ENCODE measurements at regions not wholly inside any gene's neighbourhood (a gene's known extent, or its start where the extent isn't known, plus 50 kb on each side); places are given as distances from the start of the nearest gene placed in this dataset.

- Histone ChIP-seq H3K4me1 (replicated peaks) (no peaks in the 10 kb centered on the region), H3K9me3 (no peaks in the 10 kb centered on the region), H3K4me3 (no peak overlapping the region), H3K36me3 (no peaks in the 10 kb centered on the region), H3K27me3 (replicated peaks; ENCODE audit: insufficient read depth) (no peaks in the 10 kb centered on the region), H3K27ac (no peak overlapping the region)
- 83% methylated on average over 9 of the region's 9 CpGs for WGBS
- intact Hi-C loops (cut with DNase I) = no loop called here
- no peak for DNase-seq (ENCODE audit: low spot score)
- TF ChIP-seq POLR2A (IDR thresholded peaks at IDR 0.05) (no peak), POLR2AphosphoS5 (IDR thresholded peaks at IDR 0.05) (no peak)
- TF ChIP-seq, protein P1, sequence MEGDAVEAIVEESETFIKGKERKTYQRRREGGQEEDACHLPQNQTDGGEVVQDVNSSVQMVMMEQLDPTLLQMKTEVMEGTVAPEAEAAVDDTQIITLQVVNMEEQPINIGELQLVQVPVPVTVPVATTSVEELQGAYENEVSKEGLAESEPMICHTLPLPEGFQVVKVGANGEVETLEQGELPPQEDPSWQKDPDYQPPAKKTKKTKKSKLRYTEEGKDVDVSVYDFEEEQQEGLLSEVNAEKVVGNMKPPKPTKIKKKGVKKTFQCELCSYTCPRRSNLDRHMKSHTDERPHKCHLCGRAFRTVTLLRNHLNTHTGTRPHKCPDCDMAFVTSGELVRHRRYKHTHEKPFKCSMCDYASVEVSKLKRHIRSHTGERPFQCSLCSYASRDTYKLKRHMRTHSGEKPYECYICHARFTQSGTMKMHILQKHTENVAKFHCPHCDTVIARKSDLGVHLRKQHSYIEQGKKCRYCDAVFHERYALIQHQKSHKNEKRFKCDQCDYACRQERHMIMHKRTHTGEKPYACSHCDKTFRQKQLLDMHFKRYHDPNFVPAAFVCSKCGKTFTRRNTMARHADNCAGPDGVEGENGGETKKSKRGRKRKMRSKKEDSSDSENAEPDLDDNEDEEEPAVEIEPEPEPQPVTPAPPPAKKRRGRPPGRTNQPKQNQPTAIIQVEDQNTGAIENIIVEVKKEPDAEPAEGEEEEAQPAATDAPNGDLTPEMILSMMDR (IDR thresholded peaks at IDR 0.05) = peak in 3 of 4 experiments; percentile 53 to 79 (median 55)
Measured at GRCh38 chr20:12012241-12013222, 94.8 kb downstream of the BTBD3 start.

DNA sequence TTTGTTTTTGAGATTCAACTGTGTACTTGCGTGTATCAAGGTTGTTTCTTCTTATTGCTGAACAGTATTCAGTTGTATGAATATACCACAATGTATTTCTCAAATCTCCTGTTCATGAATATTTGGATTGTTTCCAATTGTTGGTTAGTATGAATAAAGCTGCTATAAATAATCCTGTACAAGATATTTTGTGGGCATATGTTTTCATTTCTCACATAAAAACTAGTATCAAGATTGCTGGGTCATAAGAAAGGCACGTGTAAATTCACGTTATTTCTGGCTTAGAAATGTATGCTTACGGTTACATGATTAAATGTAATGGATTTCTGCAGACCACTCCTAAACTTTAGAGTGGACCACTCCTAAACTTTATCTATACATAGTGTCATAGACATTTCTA lies 96.6 kb downstream of the BTBD3 start:
- TF ChIP-seq POLR2A (IDR thresholded peaks at IDR 0.05) (no peak), POLR2AphosphoS5 (IDR thresholded peaks at IDR 0.05) (no peak)
- TF ChIP-seq, protein P1 (IDR thresholded peaks at IDR 0.05) = no peak
- no peak for DNase-seq (ENCODE audit: low spot score)
- intact Hi-C loops (cut with DNase I) = no loop called here
- H3K9me3 ChIP-seq = no peaks in the 10 kb centered on the region
- H3K27me3 ChIP-seq (replicated peaks; ENCODE audit: insufficient read depth) = no peaks in the 10 kb centered on the region
- H3K36me3 ChIP-seq = no peaks in the 10 kb centered on the region
- no peak overlapping the region for H3K27ac ChIP-seq
- no peak overlapping the region for H3K4me3 ChIP-seq
- no peaks in the 10 kb centered on the region for H3K4me1 ChIP-seq (replicated peaks)
- WGBS = 86% methylated on average over 4 of the region's 4 CpGs

GRCh38 chr20:12014736-12015135 lies 97.0 kb downstream of the BTBD3 start:
- H3K4me1 ChIP-seq (replicated peaks) = no peaks in the 10 kb centered on the region
- DNase-seq (ENCODE audit: low spot score) = no peak
- no peaks in the 10 kb centered on the region for H3K27me3 ChIP-seq (replicated peaks; ENCODE audit: insufficient read depth)
- WGBS = 100% methylated on average over 1 of the region's 1 CpG
- no peaks in the 10 kb centered on the region for H3K36me3 ChIP-seq
- intact Hi-C loops (cut with DNase I) = no loop called here
- H3K9me3 ChIP-seq = no peaks in the 10 kb centered on the region
- H3K27ac ChIP-seq = no peak overlapping the region
- H3K4me3 ChIP-seq = no peak overlapping the region
- TF ChIP-seq POLR2AphosphoS5 (IDR thresholded peaks at IDR 0.05) (no peak), POLR2A (IDR thresholded peaks at IDR 0.05) (no peak)
- TF ChIP-seq, protein P1 (IDR thresholded peaks at IDR 0.05) = no peak

GRCh38 chr20:12016291-12016690 lies 98.6 kb downstream of the BTBD3 start:
- Histone ChIP-seq H3K27me3 (replicated peaks; ENCODE audit: insufficient read depth) (no peaks in the 10 kb centered on the region), H3K36me3 (no peaks in the 10 kb centered on the region), H3K4me1 (replicated peaks) (no peaks in the 10 kb centered on the region), H3K9me3 (no peaks in the 10 kb centered on the region), H3K4me3 (no peak overlapping the region), H3K27ac (no peak overlapping the region)
- WGBS = 46% methylated on average over 2 of the region's 2 CpGs
- intact Hi-C loops (cut with DNase I) = no loop called here
- no peak for DNase-seq (ENCODE audit: low spot score)
- TF ChIP-seq, protein P1 (IDR thresholded peaks at IDR 0.05) = no peak
- TF ChIP-seq POLR2A (IDR thresholded peaks at IDR 0.05) (no peak), POLR2AphosphoS5 (IDR thresholded peaks at IDR 0.05) (no peak)

- Histone ChIP-seq H3K36me3 (no peaks in the 10 kb centered on the region), H3K27ac (no peak overlapping the region), H3K4me1 (replicated peaks) (no peaks in the 10 kb centered on the region), H3K27me3 (replicated peaks; ENCODE audit: insufficient read depth) (no peaks in the 10 kb centered on the region), H3K9me3 (no peaks in the 10 kb centered on the region), H3K4me3 (no peak overlapping the region)
- TF ChIP-seq POLR2A (IDR thresholded peaks at IDR 0.05) (no peak), POLR2AphosphoS5 (IDR thresholded peaks at IDR 0.05) (no peak)
- TF ChIP-seq, protein P1 (IDR thresholded peaks at IDR 0.05) = no peak
- intact Hi-C loops (cut with DNase I) = no loop called here
- DNase-seq (ENCODE audit: low spot score) = no peak
- 84% methylated on average over 3 of the region's 3 CpGs for WGBS
Measured at GRCh38 chr20:12019715-12020114, 102.0 kb downstream of the BTBD3 start.
